Fibroblast of lung (primary cell): ENCODE measurements at regions not wholly inside any gene's neighbourhood (a gene's known extent, or its start where the extent isn't known, plus 50 kb on each side); places are given as distances from the start of the nearest gene placed in this dataset.

Experiments used
- DNase-seq, 2 donors: peaks; one replicate each; pipeline versions ENCODE4 v3.0.0 to v3.0.0-alpha.2; 2010; ENCODE audit warnings: low read depth in 2 of 2
- H2AFZ ChIP-seq: 2 replicates; pipeline ENCODE4 v1.5.1; 2012; ENCODE audit warnings: low read length, control low read depth, inconsistent platforms
- H3K27ac ChIP-seq: 2 replicates; pipeline ENCODE4 v1.5.1; 2011; ENCODE audit warnings: low read length, control low read depth; ENCODE audit not compliant: insufficient read depth
- H3K27me3 ChIP-seq: 2 replicates; pipeline ENCODE4 v1.5.1; 2011; ENCODE audit warnings: mild to moderate bottlenecking, low read length; ENCODE audit not compliant: control insufficient read depth, insufficient read depth
- H3K36me3 ChIP-seq: 2 replicates; pipeline ENCODE4 v1.5.1; 2011; ENCODE audit warnings: low read length; ENCODE audit not compliant: control insufficient read depth, insufficient read depth
- H3K4me1 ChIP-seq: 2 replicates; pipeline ENCODE4 v1.5.1; 2011; ENCODE audit warnings: low read length; ENCODE audit not compliant: control insufficient read depth, insufficient read depth; ENCODE audit errors: extremely low read depth
- H3K4me2 ChIP-seq: 2 replicates; pipeline ENCODE4 v1.5.1; 2011; ENCODE audit warnings: low read length, control low read depth; ENCODE audit not compliant: insufficient read depth; ENCODE audit errors: extremely low read depth
- H3K4me3 ChIP-seq, 4 experiments: fragments of 200-600 bp in 1 of 4; sonication (generic) in 1 of 4; replicated peaks in 1 of 4; 2 replicates each; pipeline ENCODE4 v1.5.1; 2011 to 2016; ENCODE audit warnings: low read length in 4 of 4, low read depth in 3 of 4, mild to moderate bottlenecking in 3 of 4, control low read depth in 2 of 4, inconsistent platforms in 1 of 4, mixed read lengths in 1 of 4; ENCODE audit not compliant: insufficient read depth in 1 of 4; ENCODE audit errors: control extremely low read depth in 1 of 4
- H3K79me2 ChIP-seq: 2 replicates; pipeline ENCODE4 v1.5.1; 2012; ENCODE audit warnings: mild to moderate bottlenecking, low read length, inconsistent platforms; ENCODE audit not compliant: control insufficient read depth, insufficient read depth
- H3K9ac ChIP-seq: 2 replicates; pipeline ENCODE4 v1.5.1; 2011; ENCODE audit warnings: mild to moderate bottlenecking, low read length, control low read depth; ENCODE audit not compliant: insufficient read depth
- H3K9me3 ChIP-seq: 2 replicates; pipeline ENCODE4 v1.5.1; 2012; ENCODE audit warnings: low read depth, low read length; ENCODE audit not compliant: control insufficient read depth, insufficient read depth
- H4K20me1 ChIP-seq: 2 replicates; pipeline ENCODE4 v1.5.1; 2011; ENCODE audit warnings: low read length; ENCODE audit not compliant: control insufficient read depth, insufficient read depth; ENCODE audit errors: extremely low read depth
- EZH2 ChIP-seq: IDR thresholded peaks from 2 replicates; pipeline ENCODE4 v1.5.1; 2012; ENCODE audit warnings: low read length, control low read depth, mild to moderate bottlenecking; ENCODE audit errors: missing control alignments
- TF ChIP-seq, protein P1 (sequence below), 2 donors: IDR thresholded peaks in 1 of 2; conservative IDR thresholded peaks in 1 of 2; 1 replicate in 1 of 2; 2 replicates in 1 of 2; pipeline ENCODE4 v1.5.1; 2011 to 2012; ENCODE audit warnings: low read length in 2 of 2, control low read depth in 1 of 2, inconsistent platforms in 1 of 2, low read depth in 1 of 2, mild to moderate bottlenecking in 1 of 2

- Histone ChIP-seq H3K9ac (no peak overlapping the region), H3K79me2 (no peaks in the 10 kb centered on the region), H3K27me3 (no peaks in the 10 kb centered on the region), H2AFZ (no peak overlapping the region), H4K20me1 (no peaks in the 10 kb centered on the region), H3K4me2 (no peak overlapping the region), H3K9me3 (no peaks in the 10 kb centered on the region), H3K4me1 (no peaks in the 10 kb centered on the region), H3K27ac (no peak overlapping the region), H3K36me3 (no peaks in the 10 kb centered on the region), H3K4me3 (no peak overlapping the region)
- no peak for DNase-seq
- TF ChIP-seq, protein P1, sequence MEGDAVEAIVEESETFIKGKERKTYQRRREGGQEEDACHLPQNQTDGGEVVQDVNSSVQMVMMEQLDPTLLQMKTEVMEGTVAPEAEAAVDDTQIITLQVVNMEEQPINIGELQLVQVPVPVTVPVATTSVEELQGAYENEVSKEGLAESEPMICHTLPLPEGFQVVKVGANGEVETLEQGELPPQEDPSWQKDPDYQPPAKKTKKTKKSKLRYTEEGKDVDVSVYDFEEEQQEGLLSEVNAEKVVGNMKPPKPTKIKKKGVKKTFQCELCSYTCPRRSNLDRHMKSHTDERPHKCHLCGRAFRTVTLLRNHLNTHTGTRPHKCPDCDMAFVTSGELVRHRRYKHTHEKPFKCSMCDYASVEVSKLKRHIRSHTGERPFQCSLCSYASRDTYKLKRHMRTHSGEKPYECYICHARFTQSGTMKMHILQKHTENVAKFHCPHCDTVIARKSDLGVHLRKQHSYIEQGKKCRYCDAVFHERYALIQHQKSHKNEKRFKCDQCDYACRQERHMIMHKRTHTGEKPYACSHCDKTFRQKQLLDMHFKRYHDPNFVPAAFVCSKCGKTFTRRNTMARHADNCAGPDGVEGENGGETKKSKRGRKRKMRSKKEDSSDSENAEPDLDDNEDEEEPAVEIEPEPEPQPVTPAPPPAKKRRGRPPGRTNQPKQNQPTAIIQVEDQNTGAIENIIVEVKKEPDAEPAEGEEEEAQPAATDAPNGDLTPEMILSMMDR (conservative IDR thresholded peaks at IDR 0.05 in 1 of 2, IDR thresholded peaks at IDR 0.05 in 1 of 2; ENCODE audit: low read depth in 1 of 2, low read length in 2 of 2): no peak
- TF ChIP-seq EZH2: no peak
Measured at GRCh38 chr12:18895540-18895939, 157.6 kb downstream of the CAPZA3 start.

- no peaks in the 10 kb centered on the region for H3K36me3 ChIP-seq
- TF ChIP-seq, protein P1 (conservative IDR thresholded peaks at IDR 0.05 in 1 of 2, IDR thresholded peaks at IDR 0.05 in 1 of 2; ENCODE audit: low read depth in 1 of 2, low read length in 2 of 2): no peak
- no peak for TF ChIP-seq EZH2
- H3K4me1 ChIP-seq: no peaks in the 10 kb centered on the region
- H3K4me2 ChIP-seq: no peak overlapping the region
- H3K4me3 ChIP-seq: no peak overlapping the region
- H4K20me1 ChIP-seq: no peaks in the 10 kb centered on the region
- H3K9ac ChIP-seq: no peak overlapping the region
- no peak for DNase-seq
- no peaks in the 10 kb centered on the region for H3K79me2 ChIP-seq
- H3K9me3 ChIP-seq: no peaks in the 10 kb centered on the region
- H3K27ac ChIP-seq: no peak overlapping the region
- no peak overlapping the region for H2AFZ ChIP-seq
- H3K27me3 ChIP-seq: no peaks in the 10 kb centered on the region
Measured at GRCh38 chr12:18895946-18896345, 158.0 kb downstream of the CAPZA3 start.

GRCh38 chr12:18897823-18898222, 159.9 kb downstream of the CAPZA3 start:
- no peak overlapping the region for H3K9ac ChIP-seq

More at GRCh38 chr12:18897823-18898222, 159.9 kb downstream of the CAPZA3 start:
- Histone ChIP-seq H4K20me1 (no peaks in the 10 kb centered on the region), H3K4me1 (no peaks in the 10 kb centered on the region), H3K4me3 (no peak overlapping the region), H3K36me3 (no peaks in the 10 kb centered on the region), H3K79me2 (no peaks in the 10 kb centered on the region), H3K4me2 (no peak overlapping the region), H2AFZ (no peak overlapping the region), H3K27me3 (no peaks in the 10 kb centered on the region), H3K9me3 (no peaks in the 10 kb centered on the region), H3K27ac (no peak overlapping the region)
- peak in 1 of 2 donors; percentile 6 for DNase-seq
- TF ChIP-seq, protein P1 (conservative IDR thresholded peaks at IDR 0.05 in 1 of 2, IDR thresholded peaks at IDR 0.05 in 1 of 2; ENCODE audit: low read depth in 1 of 2, low read length in 2 of 2): no peak
- no peak for TF ChIP-seq EZH2
